ENCODE measurements at regions not wholly inside any gene's neighbourhood (a gene's known extent, or its start where the extent isn't known, plus 50 kb on each side); places are given as distances from the start of the nearest gene placed in this dataset.

DNA sequence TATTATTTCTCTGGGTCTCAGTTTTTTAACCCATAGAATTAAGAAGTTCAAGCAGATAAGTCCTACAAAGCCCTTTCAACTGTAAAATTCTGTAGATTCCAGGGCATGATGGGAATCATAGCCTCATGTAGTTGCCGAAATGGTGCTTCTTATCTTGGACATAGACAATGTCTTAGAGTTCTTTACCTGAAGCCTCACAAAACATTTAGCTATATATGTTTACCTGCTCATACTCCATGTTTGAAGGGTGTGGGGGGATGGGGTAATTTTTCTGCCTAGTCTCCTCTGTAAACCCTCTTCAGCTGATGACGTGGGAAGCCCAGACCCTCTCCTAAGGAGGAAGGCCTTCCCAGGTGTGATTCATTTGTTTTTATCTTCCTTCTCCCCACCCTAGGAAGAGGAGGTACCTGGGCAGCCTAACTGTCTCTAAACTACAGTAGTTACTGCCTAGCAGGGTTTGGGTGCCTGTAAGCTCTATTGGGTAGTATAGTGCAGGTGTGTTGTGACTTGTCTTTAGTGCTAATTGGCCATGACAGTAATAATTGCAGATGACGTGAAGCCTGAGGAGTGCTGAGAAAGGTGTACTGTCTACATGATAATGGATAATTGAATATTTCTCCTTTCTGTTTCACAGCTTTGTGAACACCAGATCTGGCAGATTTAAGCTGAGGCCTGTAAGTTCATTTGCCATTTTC, 230.8 kb downstream of the TFAP2B start:
- TF ChIP-seq POLR2AphosphoS5 (IDR thresholded peaks at IDR 0.05) = no peak
- TF ChIP-seq POLR2A (IDR thresholded peaks at IDR 0.05) = no peak

All from prostate gland (tissue), 1 donor.